ENCODE measurements at regions not wholly inside any gene's neighbourhood (a gene's known extent, or its start where the extent isn't known, plus 50 kb on each side); places are given as distances from the start of the nearest gene placed in this dataset.
A peak's percentile ranks its signal among the peaks of the same experiment; 100 is the strongest.

DNA sequence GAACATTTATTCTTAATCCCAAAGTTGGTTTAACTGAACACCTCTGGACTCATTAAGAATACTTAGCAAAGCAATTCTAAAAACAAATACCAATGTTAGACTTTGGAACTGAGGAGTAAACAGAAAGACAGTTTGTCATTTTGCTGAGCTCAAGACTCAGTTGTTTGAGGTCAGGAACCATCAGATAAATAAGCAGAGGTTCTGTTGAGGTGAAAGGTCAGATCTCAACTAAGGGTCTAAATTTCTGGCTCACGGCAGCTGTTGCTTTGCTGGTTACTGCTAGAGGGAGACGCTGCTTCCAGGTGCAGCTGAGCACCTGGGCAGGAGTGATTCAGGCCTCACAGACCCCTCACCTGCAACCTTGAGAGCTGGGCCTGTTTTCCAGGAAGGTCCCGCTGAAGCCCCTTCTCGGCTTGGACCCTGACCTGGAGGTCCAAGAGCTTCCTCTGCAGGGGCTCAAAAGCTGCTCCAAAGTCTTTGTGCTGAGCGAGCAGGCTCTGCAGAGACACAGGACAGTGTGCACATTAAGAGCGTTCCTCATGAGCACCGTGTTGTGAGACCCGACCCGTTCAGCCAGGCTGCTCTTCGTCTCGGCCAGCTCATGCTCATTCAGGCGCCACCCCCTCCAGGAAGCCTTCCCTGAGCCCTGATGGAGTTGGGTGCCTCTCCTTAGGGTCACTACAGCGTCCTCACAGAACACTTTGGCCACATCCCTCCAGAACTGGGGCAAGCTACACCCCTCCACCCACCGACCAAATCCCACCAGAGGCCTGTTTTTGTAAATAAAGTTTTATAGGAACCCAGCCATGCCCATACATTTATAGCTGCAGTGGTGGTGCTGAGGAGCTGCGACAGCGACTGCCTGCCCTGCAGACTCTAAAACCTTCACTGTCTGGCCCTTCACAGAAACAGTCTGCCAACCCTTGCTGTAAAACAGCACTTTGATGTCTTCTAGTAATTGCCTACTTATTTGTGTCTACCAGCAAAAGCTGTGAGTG is 72.0 kb downstream of the SYNE3 start:
- DNase-seq (ENCODE audit: insufficient read length, low spot score) (no peak), FAIRE-seq (no peak)
- TF ChIP-seq TAF1 (IDR thresholded peaks at IDR 0.05; ENCODE audit: low read depth, low read length) (no peak), POLR2AphosphoS5 (IDR thresholded peaks at IDR 0.05; ENCODE audit: low read depth, low read length) (no peak), POU2F2 (IDR thresholded peaks at IDR 0.05; ENCODE audit: low read depth, low read length) (no peak), POLR2A (IDR thresholded peaks at IDR 0.05; ENCODE audit: low read depth, low read length) (no peak), SPI1 (IDR thresholded peaks at IDR 0.05; ENCODE audit: low read depth, low read length) (no peak), PAX5 (IDR thresholded peaks at IDR 0.05; ENCODE audit: insufficient read depth, low read length, severe bottlenecking) (no peak)

DNA sequence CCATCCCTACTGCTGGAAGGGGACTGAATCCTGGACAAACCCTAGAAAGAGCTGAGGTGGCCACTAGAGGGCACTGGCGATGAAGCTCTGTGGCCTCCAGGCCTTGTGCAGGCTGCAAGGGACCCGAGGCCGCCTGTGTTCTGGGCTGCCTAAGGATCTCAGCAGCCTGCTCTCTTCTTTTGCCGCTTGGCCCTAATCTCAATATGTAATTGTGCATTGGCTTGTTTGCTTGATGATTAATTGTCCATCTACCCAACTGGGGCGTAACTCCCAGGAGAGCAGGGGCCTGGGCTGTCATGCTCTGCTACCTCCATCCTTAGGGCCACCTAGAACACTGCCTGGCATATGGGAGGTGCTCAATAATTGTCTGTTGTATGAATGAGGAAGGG is 73.8 kb downstream of the SYNE3 start:
- TF ChIP-seq TAF1 (IDR thresholded peaks at IDR 0.05; ENCODE audit: low read depth, low read length): no peak
- TF ChIP-seq PAX5 (IDR thresholded peaks at IDR 0.05; ENCODE audit: insufficient read depth, low read length, severe bottlenecking): peak; percentile 47
- TF ChIP-seq SPI1 (IDR thresholded peaks at IDR 0.05; ENCODE audit: low read depth, low read length): no peak
- peak; percentile 81 for FAIRE-seq

DNA sequence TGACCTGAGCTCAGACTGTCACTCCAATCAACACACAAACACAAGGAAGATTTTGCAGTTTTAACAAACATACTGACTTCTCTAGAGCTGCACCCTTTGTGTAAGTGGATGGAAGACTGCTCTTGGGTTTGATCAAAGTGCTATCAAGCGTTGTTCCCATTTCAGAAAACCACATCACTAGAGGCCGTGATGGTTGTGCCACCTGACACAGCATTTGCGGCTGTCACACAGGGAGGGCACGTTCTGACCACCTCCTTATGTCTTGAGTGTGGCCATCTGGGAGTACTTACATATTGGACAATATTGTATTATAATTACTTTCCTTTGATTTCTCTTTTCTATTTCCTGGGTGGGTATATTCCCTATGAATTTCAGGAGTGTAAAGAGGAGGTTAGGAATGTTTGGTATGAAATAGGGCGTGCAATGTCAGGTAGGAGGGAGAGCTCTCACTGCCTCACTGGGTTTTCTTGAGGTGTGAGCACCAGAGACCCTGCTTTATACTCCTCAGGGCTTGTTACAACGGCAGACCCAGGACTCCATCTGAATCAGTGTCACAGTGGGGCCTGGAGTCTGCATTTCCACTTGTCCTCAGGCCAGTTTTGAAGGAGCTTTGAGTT is 74.3 kb downstream of the SYNE3 start:
- no peak for DNase-seq (ENCODE audit: insufficient read length, low spot score)
- TF ChIP-seq PAX5 (IDR thresholded peaks at IDR 0.05; ENCODE audit: insufficient read depth, low read length, severe bottlenecking): no peak
- no peak for TF ChIP-seq POU2F2 (IDR thresholded peaks at IDR 0.05; ENCODE audit: low read depth, low read length)
- TF ChIP-seq SPI1 (IDR thresholded peaks at IDR 0.05; ENCODE audit: low read depth, low read length): no peak
- TF ChIP-seq POLR2AphosphoS5 (IDR thresholded peaks at IDR 0.05; ENCODE audit: low read depth, low read length): no peak
- no peak for TF ChIP-seq POLR2A (IDR thresholded peaks at IDR 0.05; ENCODE audit: low read depth, low read length)
- no peak for TF ChIP-seq TAF1 (IDR thresholded peaks at IDR 0.05; ENCODE audit: low read depth, low read length)
- no peak for FAIRE-seq

More for the DNA sequence above, 73.8 kb downstream of the SYNE3 start:
- peak; percentile 79 for DNase-seq (ENCODE audit: insufficient read length, low spot score)

DNA sequence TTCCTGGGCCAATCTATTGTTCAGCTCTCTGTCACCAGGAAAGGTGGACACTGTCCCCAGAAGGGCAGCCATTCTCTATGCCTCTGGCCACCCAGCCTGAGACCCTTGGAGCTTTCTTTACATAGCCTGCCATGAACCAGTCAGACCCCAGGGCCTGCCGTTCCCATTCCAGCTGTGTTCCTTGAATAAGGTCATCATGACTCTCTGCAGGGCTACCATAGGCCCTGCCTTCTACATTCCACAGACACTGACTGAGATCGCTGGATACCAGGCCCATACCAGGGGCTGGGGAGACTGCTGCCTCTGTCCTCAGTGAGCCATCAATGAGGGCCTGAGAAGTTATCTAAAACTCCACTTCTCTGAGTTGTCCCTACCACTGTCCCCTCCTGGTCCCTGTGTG is 75.5 kb downstream of the SYNE3 start:
- FAIRE-seq (no peak), DNase-seq (ENCODE audit: insufficient read length, low spot score) (no peak)
- no peak for TF ChIP-seq POU2F2 (IDR thresholded peaks at IDR 0.05; ENCODE audit: low read depth, low read length)
- no peak for TF ChIP-seq POLR2A (IDR thresholded peaks at IDR 0.05; ENCODE audit: low read depth, low read length)
- no peak for TF ChIP-seq PAX5 (IDR thresholded peaks at IDR 0.05; ENCODE audit: insufficient read depth, low read length, severe bottlenecking)
- no peak for TF ChIP-seq POLR2AphosphoS5 (IDR thresholded peaks at IDR 0.05; ENCODE audit: low read depth, low read length)
- no peak for TF ChIP-seq TAF1 (IDR thresholded peaks at IDR 0.05; ENCODE audit: low read depth, low read length)
- no peak for TF ChIP-seq SPI1 (IDR thresholded peaks at IDR 0.05; ENCODE audit: low read depth, low read length)

DNA sequence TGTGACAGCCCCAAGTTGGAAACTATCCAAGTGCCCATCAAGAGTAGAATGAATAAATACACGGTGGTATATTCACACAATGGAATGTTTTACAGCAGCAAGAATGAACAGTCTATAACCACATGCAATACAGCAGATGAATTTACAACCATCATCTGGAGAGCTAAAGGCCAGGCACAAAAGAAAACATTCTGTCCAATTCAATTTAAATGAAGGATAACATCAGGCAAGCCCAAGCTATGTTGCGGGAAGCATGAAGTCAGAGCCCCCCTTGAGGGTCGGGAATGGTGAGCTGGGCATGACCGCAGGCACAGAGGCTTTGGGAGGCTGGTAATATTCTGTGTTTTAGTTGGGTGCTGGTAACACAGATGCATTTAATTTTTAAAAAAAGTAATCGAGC is 76.0 kb downstream of the SYNE3 start:
- DNase-seq (ENCODE audit: insufficient read length, low spot score): no peak
- FAIRE-seq: no peak
- TF ChIP-seq POLR2AphosphoS5 (IDR thresholded peaks at IDR 0.05; ENCODE audit: low read depth, low read length) (no peak), POU2F2 (IDR thresholded peaks at IDR 0.05; ENCODE audit: low read depth, low read length) (no peak), POLR2A (IDR thresholded peaks at IDR 0.05; ENCODE audit: low read depth, low read length) (no peak), SPI1 (IDR thresholded peaks at IDR 0.05; ENCODE audit: low read depth, low read length) (no peak), TAF1 (IDR thresholded peaks at IDR 0.05; ENCODE audit: low read depth, low read length) (no peak), PAX5 (IDR thresholded peaks at IDR 0.05; ENCODE audit: insufficient read depth, low read length, severe bottlenecking) (no peak)

- FAIRE-seq: no peak
Measured at GRCh38 chr14:95439881-95440280, 76.6 kb downstream of the SYNE3 start.

DNA sequence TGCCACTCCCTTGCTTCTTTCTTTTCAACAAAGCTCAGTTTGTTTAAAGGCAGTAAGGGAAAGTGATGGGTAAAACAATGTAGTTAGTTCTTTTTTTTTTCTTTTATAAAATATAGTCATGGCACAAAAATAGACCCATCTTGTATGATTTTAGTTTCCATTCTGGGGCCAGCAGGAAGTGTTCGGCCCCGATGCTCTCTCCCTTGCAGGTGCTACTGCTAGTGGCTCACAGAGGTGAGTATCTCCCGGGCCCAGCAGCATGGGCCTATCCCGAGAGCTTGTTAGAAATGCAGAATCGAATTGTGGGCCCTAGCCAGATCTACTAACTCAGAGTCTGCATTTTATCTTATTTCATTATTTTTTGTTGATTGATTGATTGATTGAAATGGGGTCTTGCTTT is 78.7 kb downstream of the SYNE3 start:
- FAIRE-seq: no peak
- TF ChIP-seq POU2F2 (IDR thresholded peaks at IDR 0.05; ENCODE audit: low read depth, low read length) (no peak), PAX5 (IDR thresholded peaks at IDR 0.05; ENCODE audit: insufficient read depth, low read length, severe bottlenecking) (no peak), SPI1 (IDR thresholded peaks at IDR 0.05; ENCODE audit: low read depth, low read length) (no peak), POLR2AphosphoS5 (IDR thresholded peaks at IDR 0.05; ENCODE audit: low read depth, low read length) (no peak), POLR2A (IDR thresholded peaks at IDR 0.05; ENCODE audit: low read depth, low read length) (no peak), TAF1 (IDR thresholded peaks at IDR 0.05; ENCODE audit: low read depth, low read length) (no peak)

More at GRCh38 chr14:95439881-95440280, 76.6 kb downstream of the SYNE3 start:
- TF ChIP-seq TAF1 (IDR thresholded peaks at IDR 0.05; ENCODE audit: low read depth, low read length) (no peak), SPI1 (IDR thresholded peaks at IDR 0.05; ENCODE audit: low read depth, low read length) (no peak), POLR2A (IDR thresholded peaks at IDR 0.05; ENCODE audit: low read depth, low read length) (no peak), PAX5 (IDR thresholded peaks at IDR 0.05; ENCODE audit: insufficient read depth, low read length, severe bottlenecking) (no peak)
- DNase-seq (ENCODE audit: insufficient read length, low spot score): no peak

DNA sequence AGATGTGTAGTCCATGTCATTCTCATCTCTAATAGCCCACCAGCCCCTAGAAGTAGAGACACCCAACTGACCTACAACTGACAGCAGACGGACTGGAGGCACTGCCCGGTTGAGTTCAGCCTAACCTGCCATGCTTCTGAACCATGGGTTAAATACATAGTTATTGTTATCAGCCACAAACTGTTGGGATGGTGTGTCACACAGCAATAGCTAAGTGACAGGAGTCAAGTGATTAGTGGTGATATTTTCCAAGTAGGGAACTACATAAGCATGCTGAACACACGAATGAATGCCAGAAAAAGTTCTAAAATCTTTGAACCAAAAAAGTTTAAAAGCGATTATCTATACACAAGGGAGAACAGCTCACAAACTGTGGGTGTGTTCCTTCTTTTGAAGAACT is 80.1 kb downstream of the SYNE3 start:
- DNase-seq (ENCODE audit: insufficient read length, low spot score): no peak
- no peak for FAIRE-seq
- TF ChIP-seq POU2F2 (IDR thresholded peaks at IDR 0.05; ENCODE audit: low read depth, low read length): no peak

More for the DNA sequence above, 78.7 kb downstream of the SYNE3 start:
- DNase-seq (ENCODE audit: insufficient read length, low spot score): no peak

GRCh38 chr14:95434121-95434520 is 82.3 kb downstream of the SYNE3 start:
- DNase-seq (ENCODE audit: insufficient read length, low spot score) (no peak), FAIRE-seq (no peak)
- no peak for TF ChIP-seq PAX5 (IDR thresholded peaks at IDR 0.05; ENCODE audit: insufficient read depth, low read length, severe bottlenecking)
- no peak for TF ChIP-seq POLR2AphosphoS5 (IDR thresholded peaks at IDR 0.05; ENCODE audit: low read depth, low read length)
- TF ChIP-seq POU2F2 (IDR thresholded peaks at IDR 0.05; ENCODE audit: low read depth, low read length): no peak
- no peak for TF ChIP-seq POLR2A (IDR thresholded peaks at IDR 0.05; ENCODE audit: low read depth, low read length)
- TF ChIP-seq SPI1 (IDR thresholded peaks at IDR 0.05; ENCODE audit: low read depth, low read length): no peak
- TF ChIP-seq TAF1 (IDR thresholded peaks at IDR 0.05; ENCODE audit: low read depth, low read length): no peak
